HG03064 (cell line): ENCODE measurements at regions not wholly inside any gene's neighbourhood (a gene's known extent, or its start where the extent isn't known, plus 50 kb on each side); places are given as distances from the start of the nearest gene placed in this dataset.

ENCODE experiments used
- ATAC-seq: cut with Tn5 transposase; IDR thresholded peaks from one replicate; pipeline ENCODE4 v1.9.1; 2021; ENCODE audit warnings: low read depth; ENCODE audit not compliant: unreplicated experiment

DNA sequence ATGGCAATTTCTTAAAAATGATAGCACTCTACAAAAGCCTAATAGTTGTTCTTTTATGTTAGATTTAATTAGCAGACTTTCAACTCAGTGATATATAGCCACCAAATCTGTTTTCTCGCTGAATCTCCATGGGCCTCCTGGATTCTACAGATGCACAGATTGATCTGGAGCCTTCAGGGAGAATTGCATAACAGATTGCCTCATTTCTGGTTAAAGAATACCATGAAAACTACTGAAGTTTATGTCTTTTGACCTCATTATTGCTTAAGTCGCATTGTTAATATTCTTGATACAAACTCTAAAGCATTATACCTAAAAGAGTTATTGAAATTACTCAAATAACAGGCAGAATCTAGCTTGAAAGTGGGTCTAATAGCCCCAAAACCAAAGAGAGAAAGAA, 53.7 kb upstream of the PRR20A start:
- no peak for ATAC-seq
